ENCODE measurements at regions not wholly inside any gene's neighbourhood (a gene's known extent, or its start where the extent isn't known, plus 50 kb on each side); places are given as distances from the start of the nearest gene placed in this dataset.
A peak's percentile ranks its signal among the peaks of the same experiment; 100 is the strongest.
"Not testable (repeated sequence)": the region's sequence is repeated elsewhere in the genome, so short reads cannot be mapped to it uniquely, and the experiment has no call there.

GRCh38 chr3:84318273-84318809 lies 640.4 kb upstream of the CADM2 start:
- intact Hi-C loops (cut with DNase I), result no loop called here
- H3K36me3 ChIP-seq, result no peaks in the 10 kb centered on the region
- DNase-seq (no peak), FAIRE-seq (no peak), ATAC-seq (no peak)
- 31 to 52% methylated on average over 2 of the region's 2 CpGs for WGBS, 2 donors
- H3K4me1 ChIP-seq, result no peaks in the 10 kb centered on the region
- H3K4me3 ChIP-seq, result no peak overlapping the region
- no peaks in the 10 kb centered on the region for H3K27me3 ChIP-seq
- no peak overlapping the region for H3K27ac ChIP-seq
- no peak for TF ChIP-seq CTCF (IDR thresholded peaks at IDR 0.05)
- H3K9me3 ChIP-seq, result no peaks in the 10 kb centered on the region

GRCh38 chr3:84365563-84366278 lies 593.1 kb upstream of the CADM2 start:
- peak in 2 of 6 donors; percentile 24 to 25 for DNase-seq
- intact Hi-C loops (cut with DNase I); H3K27me3 ChIP-seq; FAIRE-seq; H3K4me1 ChIP-seq; ATAC-seq; H3K36me3 ChIP-seq; H3K27ac ChIP-seq; H3K9me3 ChIP-seq; H3K4me3 ChIP-seq: not testable (repeated sequence)
- WGBS, 2 donors, result 62 to 63% methylated on average over 9 of the region's 9 CpGs

Data from pancreas (tissue), 10 donors.